HG03280 (cell line): ENCODE measurements at regions not wholly inside any gene's neighbourhood (a gene's known extent, or its start where the extent isn't known, plus 50 kb on each side); places are given as distances from the start of the nearest gene placed in this dataset.
"Not testable (repeated sequence)": the region's sequence is repeated elsewhere in the genome, so short reads cannot be mapped to it uniquely, and the experiment has no call there.

Experiments
- ATAC-seq: cut with Tn5 transposase; IDR thresholded peaks from one replicate; pipeline ENCODE4 v1.9.1; 2021; ENCODE audit warnings: mild to moderate bottlenecking, moderate library complexity; ENCODE audit not compliant: unreplicated experiment

- no peak for ATAC-seq
Measured at GRCh38 chr22:23466351-23466750, 113.7 kb downstream of the IGLL1 start.

GRCh38 chr22:23464796-23465195 is 115.3 kb downstream of the IGLL1 start:
- ATAC-seq, result not testable (repeated sequence)

DNA sequence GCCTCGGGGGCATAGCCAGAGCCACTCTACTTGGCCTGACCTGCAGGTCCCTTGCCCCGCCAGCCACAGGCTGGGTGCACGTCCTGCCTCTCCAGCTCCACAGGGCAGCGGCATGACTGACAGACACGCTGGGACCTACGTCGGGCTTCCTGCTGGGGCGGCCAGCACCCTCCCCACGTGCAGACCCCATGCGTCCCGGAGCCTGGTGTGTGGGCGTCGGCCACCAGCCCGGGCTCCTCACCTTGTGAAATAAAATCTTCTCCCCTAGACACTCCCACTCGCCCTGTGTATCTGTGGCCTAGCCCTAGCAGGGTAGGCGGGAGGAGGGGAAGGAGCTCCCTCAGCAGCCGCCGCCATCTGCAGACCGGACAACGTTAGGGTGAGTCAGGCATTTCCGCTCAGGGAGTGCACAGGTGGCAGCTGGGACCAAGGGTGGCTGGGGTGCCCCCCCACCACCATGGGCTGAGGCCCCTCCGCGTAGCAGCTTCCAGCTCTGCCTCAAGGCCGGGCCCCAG is 119.5 kb downstream of the IGLL1 start:
- ATAC-seq, result not testable (repeated sequence)

GRCh38 chr22:23459645-23460516 is 120.2 kb downstream of the IGLL1 start:
- ATAC-seq, result not testable (repeated sequence)

DNA sequence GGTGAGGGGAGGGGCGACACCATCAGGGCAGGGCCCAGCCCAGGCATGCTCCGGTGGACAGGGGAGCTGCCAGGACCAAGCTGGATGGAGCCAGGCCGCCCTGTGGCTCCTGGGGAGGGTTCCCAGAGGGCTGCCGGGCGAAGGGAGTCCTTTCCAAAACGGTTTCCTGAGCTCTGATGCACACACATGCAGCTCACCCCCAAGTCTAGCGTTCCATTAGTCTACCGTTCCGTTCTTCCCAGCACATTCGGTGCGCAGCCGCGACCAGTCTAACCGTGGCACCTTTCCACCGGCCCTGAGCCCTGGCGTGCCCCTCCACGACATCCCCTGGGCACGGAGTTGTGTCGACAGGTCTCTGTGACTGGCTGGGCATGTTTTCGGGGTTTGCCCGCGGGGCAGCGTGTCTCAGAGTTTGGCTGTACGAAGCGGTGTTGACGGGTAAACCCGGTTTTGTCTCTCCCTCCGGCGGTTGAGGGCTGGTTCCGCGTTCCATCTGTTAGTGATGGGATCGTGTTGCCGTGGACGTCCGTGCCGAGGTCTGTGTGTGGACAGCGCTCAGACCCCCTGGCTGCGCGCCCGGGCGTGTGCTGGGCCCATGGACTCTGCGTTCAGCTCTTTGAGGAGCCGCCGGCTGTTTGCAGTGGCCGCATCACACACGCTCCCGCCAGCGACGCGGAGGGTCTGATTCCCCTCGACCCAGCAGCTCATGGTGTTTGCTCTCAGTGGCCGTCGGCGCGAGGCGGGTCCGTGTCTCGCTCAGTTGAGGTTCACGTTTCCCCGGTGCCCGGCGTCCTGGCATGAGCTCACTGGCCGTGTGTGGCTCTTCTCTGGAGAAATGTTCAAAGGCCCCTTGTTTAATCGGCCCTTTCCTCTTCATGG is 121.2 kb downstream of the IGLL1 start:
- ATAC-seq, result no peak

GRCh38 chr22:23457380-23457985 is 122.6 kb downstream of the IGLL1 start:
- no peak for ATAC-seq

DNA sequence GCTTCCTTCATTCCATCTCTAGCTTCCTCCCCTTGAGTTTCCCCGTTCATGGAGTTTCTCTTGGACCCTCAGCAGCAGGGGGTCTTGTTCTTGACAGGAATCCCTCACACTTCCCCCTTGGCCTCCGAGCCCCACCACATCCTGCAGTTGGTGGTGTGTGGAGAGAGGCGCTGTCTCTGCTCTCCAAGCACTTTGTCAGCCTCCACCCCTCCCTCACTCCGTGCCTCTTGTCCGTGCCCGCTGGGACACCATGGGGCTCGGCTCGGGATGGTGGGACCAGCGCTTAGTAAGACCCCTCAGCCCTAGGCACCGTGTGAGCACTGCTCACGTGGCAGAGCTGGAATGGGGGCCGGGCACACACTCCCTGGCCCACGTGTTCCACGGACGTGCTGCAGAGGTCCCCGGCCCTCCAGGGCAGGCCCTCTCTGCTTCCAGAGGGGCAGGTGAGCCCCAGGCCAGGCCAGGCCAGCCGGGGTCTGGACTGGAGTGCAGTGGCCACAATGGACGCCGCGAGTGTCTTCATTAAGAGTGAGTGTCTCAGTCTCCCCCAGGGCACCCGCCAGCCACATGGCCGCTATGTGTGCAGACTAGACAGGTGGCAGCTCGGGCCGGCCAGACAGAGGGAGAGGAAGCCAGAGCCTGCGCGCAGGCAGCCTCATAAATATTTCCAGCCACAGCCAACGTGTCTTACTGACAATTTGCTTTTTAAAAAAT is 123.3 kb downstream of the IGLL1 start:
- ATAC-seq, result not testable (repeated sequence)

DNA sequence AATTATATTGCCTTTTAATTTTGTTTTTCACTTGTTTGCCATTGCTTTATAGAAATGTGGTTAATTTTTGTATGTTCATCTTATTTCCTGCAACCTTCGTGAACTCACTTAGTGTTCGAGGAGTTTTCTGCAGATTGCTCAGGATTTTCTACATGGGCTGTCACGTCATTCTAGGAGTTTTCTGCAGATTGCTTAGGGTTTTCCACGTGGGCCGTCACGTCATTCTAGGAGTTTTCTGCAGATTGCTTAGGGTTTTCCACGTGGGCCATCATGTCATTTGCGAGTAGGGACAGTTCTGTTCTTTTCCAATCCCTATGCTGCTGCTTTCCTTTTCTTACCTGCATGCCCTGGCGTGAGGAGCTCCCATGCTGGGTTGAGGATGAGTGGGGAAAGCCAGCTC is 125.7 kb downstream of the IGLL1 start:
- not testable (repeated sequence) for ATAC-seq

DNA sequence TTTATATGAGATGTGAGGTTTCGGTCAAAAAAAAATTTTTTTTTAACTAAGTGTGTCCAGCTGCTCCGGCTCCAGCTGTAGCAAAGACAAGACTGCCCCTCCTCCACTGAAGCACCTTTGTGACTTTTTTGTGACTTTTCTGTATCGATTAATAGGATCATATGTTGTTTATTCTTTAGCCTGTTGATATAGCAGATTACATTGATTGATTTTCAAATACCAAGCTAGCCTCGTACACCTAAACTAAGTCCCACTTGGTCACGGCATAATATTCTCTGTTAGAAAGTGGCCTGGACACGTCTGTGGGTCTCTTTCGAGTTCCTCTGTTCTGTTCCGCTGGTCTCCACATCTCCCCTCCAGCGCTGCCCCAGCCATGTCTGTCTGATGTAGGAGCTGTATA is 126.8 kb downstream of the IGLL1 start:
- ATAC-seq, result no peak

DNA sequence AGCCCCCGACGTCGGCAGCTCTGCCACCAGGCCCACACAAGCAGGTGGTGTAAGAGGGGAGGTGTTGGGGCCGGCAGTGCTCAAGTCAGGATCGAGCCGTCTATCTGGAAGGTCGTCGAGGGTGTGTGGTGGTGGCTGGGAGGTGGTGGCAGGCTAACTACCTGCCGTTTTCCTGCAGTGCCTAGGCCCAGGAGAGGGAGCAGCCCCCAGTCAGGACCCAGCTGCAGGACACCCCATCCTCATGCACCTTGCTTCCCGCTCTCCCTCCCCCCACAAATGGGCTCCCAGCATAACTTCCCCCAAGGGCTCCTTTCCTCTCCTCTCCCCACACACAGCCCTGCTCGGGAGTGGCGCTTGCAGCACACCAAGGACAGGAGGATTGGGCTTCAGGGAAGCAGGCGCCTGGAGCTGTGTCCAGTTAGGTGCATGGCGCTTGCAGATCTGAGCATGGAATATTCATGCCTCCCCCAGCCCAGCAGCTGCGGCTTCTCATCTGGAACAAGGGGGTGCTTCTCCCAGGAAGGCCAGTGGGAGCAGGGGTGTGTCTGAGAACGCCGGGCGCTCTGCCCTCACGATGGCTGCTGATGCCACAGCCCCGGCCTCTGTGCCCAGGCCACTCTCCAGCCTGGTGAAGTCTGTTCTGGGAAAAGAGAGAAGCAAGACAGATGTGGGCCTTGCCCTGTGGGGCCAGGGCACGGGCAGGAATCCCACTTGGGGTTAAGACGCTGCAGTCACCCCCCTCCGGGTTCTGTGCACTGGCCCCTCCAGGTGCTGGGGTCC is 127.7 kb downstream of the IGLL1 start:
- no peak for ATAC-seq

DNA sequence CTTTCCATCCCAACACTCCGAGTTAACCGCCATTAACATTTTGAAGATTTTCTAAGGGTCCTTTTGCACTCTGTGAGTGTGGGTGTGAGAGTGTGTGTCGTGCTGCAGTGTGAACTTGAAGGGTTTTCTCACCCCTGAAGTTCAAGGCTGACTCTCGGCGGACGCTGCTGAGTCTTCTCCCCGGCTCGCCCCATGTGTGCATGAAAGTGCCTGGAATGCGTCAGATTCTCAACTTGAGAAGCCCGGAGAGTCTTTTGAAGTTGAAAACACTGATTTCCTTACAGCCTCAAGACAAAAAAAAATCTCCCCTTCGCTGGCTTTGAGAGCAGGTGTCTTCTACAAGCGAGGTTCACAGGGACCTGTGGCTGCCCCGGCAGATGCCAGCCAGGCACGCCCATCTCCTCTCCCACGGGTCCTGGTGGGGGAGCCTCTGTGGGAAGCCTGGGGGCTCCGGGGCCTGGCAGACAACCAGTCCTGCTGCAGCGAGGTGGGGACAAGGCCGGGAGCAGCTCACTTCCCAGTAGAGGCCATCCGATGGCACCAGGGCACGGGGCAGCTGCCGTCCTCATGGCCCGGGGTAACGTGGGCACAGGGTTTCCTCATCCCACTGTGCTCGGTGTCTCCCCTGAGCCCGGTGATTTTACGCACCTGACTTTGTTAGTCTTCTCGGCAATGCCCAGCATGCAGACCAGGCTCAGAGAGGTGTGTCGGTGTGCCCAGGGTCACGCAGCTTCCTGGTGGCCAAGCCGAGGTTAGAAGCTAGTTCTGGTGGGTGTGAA is 128.4 kb downstream of the IGLL1 start:
- not testable (repeated sequence) for ATAC-seq

GRCh38 chr22:23450821-23451220 is 129.3 kb downstream of the IGLL1 start:
- not testable (repeated sequence) for ATAC-seq

GRCh38 chr22:23450434-23450795 is 129.7 kb downstream of the IGLL1 start:
- no peak for ATAC-seq

- ATAC-seq, result not testable (repeated sequence)
Measured at GRCh38 chr22:23449748-23450433, 130.2 kb downstream of the IGLL1 start.

DNA sequence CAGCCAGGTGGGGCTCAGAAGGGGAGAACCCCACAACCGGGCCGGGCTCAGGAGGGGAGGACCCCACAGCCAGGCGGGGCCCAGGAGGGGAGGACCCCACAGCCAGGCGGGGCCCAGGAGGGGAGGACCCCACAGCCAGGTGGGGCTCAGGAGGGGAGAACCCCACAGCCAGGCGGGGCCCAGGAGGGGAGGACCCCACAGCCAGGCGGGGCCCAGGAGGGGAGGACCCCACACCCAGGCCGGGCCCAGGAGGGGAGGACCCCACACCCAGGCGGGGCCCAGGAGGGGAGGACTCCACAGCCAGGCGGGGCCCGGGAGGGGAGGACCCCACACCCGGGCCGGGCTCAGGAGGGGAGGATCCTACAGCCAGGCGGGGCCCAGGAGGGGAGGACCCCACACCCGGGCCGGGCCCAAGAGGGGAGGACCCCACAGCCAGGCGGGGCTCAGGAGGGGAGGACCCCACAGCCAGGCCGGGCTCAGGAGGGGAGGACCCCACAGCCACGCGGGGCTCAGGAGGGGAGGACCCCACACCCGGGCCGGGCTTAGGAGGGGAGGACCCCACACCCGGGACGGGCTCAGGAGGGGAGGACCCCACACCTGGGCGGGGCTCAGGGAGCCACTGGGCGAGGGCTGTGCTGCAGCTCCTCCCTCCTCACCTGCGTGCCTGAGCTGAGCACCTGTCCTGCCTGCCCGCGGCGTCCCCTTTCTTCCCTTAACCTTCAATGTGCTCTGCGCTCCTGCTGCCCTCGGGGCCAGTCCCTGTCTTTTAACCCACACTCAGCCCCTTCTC is 131.4 kb downstream of the IGLL1 start:
- ATAC-seq, result not testable (repeated sequence)

GRCh38 chr22:23446796-23447350 is 133.2 kb downstream of the IGLL1 start:
- no peak for ATAC-seq

GRCh38 chr22:23446194-23446593 is 133.9 kb downstream of the IGLL1 start:
- ATAC-seq, result not testable (repeated sequence)
